ENCODE measurements at regions not wholly inside any gene's neighbourhood (a gene's known extent, or its start where the extent isn't known, plus 50 kb on each side); places are given as distances from the start of the nearest gene placed in this dataset.
A peak's percentile ranks its signal among the peaks of the same experiment; 100 is the strongest.

GRCh38 chr6:44705596-44705995 is 318.1 kb downstream of the CDC5L start:
- DNase-seq = no peak

DNA sequence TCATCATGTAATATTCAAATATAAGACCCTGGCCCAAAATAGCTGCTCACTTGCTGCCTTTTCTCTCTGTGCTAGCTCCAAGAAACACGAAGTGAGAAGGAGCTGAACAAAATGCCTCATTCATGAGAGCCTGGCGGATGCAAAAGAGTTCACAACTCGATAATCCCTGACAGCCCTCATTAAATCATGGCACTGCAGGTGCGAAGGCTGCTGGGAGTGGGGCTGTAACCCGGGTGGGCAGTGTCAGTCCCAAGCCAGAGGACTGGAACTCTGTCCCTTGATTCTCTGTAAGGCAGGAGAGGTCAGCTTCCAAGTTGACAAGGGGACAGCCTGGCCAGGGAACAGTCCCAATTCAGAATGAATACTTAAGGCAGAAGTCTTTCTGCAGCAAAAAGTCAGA is 318.5 kb downstream of the CDC5L start:
- DNase-seq = no peak

- no peak for DNase-seq
These were observed 320.7 kb downstream of the CDC5L start for GRCh38 chr6:44708208-44708607.

GRCh38 chr6:44712353-44713111 is 325.0 kb downstream of the CDC5L start:
- no peak for DNase-seq

GRCh38 chr6:44715188-44715587 is 327.7 kb downstream of the CDC5L start:
- DNase-seq = no peak

GRCh38 chr6:44715925-44716324 is 328.4 kb downstream of the CDC5L start:
- no peak for DNase-seq

DNA sequence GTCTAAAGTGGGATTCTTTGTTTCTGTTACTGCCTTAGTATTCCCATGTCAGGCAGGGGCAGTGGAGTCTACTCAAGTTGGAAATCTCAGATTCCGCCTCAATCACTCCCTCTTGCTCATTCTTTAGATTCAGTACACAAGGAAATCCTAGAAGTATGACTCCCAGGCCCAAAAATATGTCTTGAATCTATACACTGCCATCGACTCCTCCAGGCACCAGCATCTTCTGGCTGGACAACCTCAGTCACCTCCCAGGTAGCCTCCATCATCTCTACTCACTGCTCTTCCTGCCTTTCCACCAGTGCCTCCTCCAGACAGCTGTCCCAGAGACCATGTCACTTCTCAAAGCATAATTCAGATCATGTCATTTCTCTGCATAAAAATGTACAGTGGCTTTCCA is 329.9 kb downstream of the CDC5L start:
- no peak for DNase-seq

DNA sequence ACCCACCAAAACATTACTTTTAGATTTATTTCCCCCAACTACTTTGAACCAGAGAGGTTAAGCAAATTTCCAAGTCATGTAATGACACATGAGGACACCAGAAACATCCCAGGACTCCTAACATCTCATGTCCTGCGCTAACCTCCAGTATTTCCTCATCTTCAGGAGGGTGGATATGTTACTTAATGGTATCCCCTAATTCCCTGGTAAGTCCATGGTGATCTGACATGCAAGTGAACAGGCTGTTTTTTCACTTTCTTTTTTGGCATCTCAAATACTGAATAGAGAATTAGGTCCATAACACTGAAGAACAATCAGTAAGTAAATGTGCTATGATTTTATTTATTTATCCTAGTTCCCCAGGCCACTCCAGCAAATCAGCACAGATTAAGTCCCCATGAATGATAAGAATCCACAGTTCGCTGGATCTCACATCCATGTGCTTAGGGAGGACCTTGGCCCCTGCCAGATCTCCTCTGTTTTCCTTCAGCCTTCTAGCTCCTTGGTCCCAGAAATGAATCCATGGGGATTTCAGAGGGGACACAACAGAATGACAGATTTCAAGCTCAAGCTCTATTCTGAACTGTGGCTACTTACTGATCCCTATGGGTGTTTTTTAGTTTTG is 334.6 kb downstream of the CDC5L start:
- DNase-seq = no peak

DNA sequence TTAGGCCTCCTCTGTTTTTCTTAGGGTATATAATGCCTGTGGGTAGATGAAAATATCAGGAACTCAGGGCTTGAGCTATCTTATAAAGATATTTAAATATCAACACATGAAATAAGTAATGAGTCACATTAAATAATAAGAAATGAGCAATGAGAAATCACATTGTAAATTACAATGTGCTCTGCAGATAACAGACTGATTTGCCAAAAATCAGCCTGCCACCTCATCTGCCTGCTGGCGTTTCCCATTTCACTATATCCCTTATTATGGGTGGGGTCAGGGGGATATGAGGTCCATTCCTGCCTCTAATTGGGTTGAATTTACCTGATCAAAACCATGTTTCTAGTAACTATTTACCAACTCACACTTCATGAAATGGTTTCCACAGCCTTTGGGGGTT is 335.2 kb downstream of the CDC5L start:
- DNase-seq = no peak

GRCh38 chr6:44723439-44724197 is 336.1 kb downstream of the CDC5L start:
- DNase-seq = no peak

GRCh38 chr6:44725070-44725469 is 337.6 kb downstream of the CDC5L start:
- no peak for DNase-seq

GRCh38 chr6:44727651-44728630 is 340.4 kb downstream of the CDC5L start:
- no peak for DNase-seq

DNA sequence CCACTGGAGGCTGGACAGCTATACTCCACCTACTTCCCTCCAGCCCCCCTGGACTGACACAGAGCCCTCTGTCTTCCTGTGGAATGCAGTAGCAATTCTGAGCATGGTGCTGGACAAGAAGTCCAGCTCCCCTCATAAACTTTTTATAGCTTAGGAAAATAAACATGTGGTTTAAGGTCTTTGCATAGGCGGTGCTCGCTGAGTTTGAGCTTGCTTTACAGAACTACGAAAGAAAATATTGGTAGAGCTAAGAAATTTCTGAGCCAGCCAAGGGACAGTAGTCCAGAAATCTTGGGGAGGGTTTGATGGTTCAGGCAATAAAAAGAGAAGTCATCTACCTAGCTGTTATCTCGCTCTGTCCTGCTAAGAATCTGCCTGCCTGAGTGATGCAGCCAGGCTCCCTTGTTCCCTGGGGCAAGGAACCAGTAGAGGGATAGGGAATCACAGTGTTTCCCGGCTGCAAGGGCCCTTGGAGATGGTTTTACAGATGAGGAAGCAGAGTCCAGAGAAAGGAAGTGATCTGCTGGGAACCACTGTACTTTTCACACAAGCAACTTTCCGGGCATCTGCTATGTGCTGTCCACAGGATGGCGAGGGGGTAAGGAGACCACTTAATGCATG is 343.4 kb downstream of the CDC5L start:
- DNase-seq = no peak

DNA sequence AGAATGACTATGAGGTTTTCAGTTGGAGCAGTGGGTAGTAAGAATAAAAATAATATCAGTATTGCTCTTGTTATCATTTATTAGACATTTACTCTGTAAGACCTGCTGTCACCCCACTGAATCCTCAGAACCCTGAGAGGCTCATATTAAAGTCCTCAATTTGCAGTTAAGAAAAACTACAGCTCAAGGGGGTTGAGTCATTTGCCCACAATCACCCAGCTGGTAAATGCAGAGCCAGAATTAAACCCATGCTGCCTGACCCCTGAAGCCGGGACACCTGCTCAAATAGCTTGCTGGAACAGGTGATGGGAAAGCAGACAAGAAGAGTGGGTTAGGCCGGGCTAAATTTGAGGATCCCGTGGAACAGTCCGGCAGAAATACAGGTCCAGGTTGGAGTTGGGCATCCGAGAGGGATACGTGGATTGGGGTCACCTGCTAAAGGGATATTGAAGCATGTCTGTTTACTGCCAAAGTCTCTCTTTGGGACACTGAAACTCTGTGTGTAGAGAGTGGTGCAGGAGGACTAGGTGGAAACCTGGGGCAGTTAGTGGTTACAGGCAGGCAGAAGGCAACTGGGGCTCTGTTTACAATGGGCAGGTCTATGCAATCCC is 344.1 kb downstream of the CDC5L start:
- DNase-seq = no peak

DNA sequence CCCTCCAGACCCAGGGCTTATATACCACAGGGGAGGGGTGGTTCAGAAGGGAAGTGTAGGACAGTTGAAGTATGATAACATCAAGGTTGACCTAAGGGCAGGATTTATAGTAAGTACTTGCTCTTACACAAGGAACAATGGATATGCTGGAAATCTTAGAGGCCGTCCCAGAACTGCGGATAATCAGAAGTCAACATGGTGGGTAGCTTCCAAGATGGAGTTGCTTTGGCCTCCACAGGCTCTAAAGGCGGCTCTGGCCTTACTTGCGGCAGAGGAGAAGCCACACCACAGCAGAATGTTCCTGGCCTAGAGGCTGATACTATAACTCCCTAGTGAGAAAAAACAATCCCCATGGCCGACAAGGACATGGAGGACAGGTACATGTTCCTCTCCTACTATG is 344.7 kb downstream of the CDC5L start:
- DNase-seq = no peak

DNA sequence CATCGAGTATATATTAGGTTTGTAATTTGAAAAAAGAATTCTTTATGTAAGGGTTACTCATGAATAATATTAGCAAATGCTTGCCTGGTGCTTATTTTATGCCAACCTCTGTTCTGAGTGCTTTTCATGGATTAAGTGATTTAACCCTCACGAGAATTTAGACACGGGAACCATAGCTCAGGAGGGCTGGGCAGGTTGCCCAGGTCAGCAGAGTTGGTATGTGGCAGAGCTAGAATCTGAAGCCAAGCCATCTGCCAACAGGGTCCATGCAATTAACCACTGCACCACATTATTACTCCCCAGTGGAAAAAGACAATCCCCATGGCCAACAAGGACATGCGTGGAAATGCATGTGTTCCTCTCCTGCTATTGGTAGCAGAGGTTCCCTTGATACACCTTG is 345.6 kb downstream of the CDC5L start:
- peak in 1 of 2 donors; percentile 23 for DNase-seq

- peak; percentile 31 to 45 for DNase-seq
These were observed 346.4 kb downstream of the CDC5L start for GRCh38 chr6:44733868-44734267.

- no peak for DNase-seq
These were observed 347.6 kb downstream of the CDC5L start for GRCh38 chr6:44734886-44735629.

GRCh38 chr6:44735630-44735963 is 348.1 kb downstream of the CDC5L start:
- no peak for DNase-seq

DNA sequence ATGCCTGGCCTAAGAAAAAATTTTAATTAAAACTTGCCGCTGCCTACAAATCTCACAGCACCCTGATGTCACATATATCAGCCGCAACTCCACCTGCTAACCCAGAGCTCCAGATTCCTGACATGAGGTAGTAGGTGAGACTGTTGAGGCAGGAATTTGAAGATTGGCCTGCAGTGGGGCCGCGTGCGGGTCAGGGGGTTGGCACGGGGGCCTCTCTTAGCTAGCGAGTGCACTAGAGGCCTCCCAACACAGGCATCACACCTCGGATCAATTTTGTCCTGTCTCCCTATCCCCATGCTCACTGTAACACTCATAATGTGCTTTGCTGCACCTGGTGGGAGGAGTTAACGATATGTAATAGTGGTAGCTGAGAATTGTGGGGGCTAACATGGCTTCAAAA is 349.8 kb downstream of the CDC5L start:
- DNase-seq = no peak
